MM.1S (cell line): ENCODE measurements at regions not wholly inside any gene's neighbourhood (a gene's known extent, or its start where the extent isn't known, plus 50 kb on each side); places are given as distances from the start of the nearest gene placed in this dataset.

Source experiments
- CTCF ChIP-seq: fragments of 300-600 bp; sonication (generic); IDR thresholded peaks from 2 replicates; pipeline ENCODE4 v1.5.1; 2016; ENCODE audit warnings: antibody characterized with exemption, low read length, mixed read lengths
- EZH2phosphoT487 ChIP-seq: fragments of 300-600 bp; sonication (generic); IDR thresholded peaks from 2 replicates; pipeline ENCODE4 v1.6.1; 2018; ENCODE audit warnings: antibody characterized with exemption, low read length

GRCh38 chr10:129063877-129064276, 403.2 kb upstream of the MGMT start:
- TF ChIP-seq CTCF (no peak), EZH2phosphoT487 (no peak)
